OCI-M1 (cell line): ENCODE measurements at regions not wholly inside any gene's neighbourhood (a gene's known extent, or its start where the extent isn't known, plus 50 kb on each side); places are given as distances from the start of the nearest gene placed in this dataset.
A peak's percentile ranks its signal among the peaks of the same experiment; 100 is the strongest.

Source experiments
- DNase-seq: peaks from one replicate; lab custom pipeline; 2025; lab: John Stamatoyannopoulos, UW

DNA sequence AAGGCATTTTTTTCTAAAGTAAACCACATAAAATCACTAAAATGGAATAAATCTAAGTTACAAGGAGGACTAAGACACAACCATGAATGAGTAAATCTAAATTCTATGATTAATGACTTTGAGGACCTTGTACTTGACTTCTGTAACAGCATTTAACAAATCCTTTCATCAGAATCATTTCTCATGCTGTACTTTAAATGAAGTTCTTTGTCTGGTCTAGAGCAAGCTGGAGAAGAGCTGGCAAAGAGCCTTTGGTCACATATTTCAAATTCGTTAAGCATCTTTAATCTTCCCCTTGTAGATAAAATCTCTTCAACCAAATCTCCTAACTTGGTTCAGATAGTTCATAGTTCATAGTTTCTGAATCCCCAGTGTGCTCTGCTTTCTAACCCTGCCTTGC, 405.4 kb downstream of the PTPRC start:
- DNase-seq: peak; percentile 47

DNA sequence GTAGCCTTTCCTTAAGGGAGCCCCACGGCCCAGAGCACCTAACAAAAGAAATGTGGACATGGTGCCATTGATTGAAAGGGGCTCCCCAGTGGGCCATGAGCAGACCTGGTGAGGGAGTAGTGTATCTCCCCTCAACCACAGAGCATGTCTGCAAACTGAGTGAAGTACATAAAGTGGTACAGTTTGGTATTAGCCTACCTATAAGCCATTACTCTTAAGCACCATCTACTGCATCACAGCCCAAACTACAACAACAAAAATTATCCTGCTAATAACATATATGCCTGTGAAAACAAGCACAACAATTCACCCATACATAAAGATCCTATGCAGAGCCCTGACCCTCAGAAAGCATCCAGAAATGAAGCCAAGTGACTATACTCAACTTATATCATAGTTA, 407.8 kb downstream of the PTPRC start:
- DNase-seq: peak; percentile 48

- DNase-seq: peak; percentile 71
Observed at GRCh38 chr1:199054694-199055093, 415.9 kb downstream of the PTPRC start.

GRCh38 chr1:199057322-199057721, 418.5 kb downstream of the PTPRC start:
- no peak for DNase-seq

DNA sequence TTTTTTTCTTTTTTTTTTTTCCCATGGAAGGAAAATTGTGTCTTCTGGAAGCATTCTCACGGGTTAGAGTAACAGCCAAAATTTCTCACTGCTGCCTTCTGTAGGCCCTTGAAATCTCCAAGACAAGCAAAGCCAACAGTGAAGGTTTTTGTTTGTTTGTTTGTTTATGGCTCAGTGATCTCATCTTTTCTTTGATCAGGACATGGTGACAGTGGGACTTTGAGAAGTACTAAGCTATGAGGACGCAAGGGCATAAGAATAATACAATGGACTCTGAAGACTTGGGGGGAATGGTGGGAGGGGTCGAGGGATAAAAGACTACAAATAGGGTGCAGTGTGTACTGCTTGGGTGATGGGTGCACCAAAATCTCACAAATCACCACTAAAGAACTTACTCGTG, 419.4 kb downstream of the PTPRC start:
- no peak for DNase-seq

DNA sequence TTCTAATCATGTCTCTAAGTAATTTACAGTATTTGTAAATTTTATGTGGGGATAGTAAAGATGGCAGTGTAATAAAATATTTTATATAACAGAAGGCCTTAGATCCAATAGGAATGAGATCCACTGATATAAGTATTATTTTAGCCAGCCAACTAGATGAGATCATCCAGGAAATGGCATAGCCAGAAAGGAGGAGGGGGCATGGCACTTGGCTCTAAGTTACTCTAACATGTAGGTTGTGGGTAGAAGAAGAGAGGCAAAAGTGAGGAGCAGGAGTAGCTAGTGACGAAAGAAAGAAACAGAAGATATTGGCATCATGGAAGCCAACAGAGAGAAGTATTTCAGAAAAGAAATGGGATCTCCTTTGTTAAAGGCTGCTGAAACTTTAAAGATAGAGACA, 426.1 kb downstream of the PTPRC start:
- DNase-seq: peak; percentile 52

- peak; percentile 29 for DNase-seq
Observed at GRCh38 chr1:199067483-199067882, 428.6 kb downstream of the PTPRC start.

GRCh38 chr1:199071080-199071479, 432.2 kb downstream of the PTPRC start:
- no peak for DNase-seq

GRCh38 chr1:199073166-199073565, 434.3 kb downstream of the PTPRC start:
- peak; percentile 77 for DNase-seq

GRCh38 chr1:199075792-199076191, 437.0 kb downstream of the PTPRC start:
- no peak for DNase-seq

- DNase-seq: no peak
Observed at GRCh38 chr1:199079994-199080393, 441.2 kb downstream of the PTPRC start.

DNA sequence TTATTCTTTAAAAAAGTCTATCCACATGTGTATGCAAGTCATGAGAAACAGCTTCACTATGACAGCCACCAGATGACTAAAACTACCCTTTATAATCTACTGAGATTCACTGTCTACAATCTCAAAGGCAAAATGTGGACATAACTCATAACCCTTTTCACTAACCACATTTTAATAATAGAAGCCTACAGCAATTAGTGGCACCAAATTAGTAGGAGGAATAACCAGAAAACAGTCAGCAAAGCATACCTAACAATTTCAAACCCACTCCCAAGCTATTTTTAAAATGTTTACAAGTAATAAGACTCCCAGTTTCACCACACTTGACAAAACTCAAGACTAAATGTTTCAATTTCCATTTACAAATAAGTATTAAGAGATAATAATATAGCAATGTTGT, 442.9 kb downstream of the PTPRC start:
- DNase-seq: no peak

DNA sequence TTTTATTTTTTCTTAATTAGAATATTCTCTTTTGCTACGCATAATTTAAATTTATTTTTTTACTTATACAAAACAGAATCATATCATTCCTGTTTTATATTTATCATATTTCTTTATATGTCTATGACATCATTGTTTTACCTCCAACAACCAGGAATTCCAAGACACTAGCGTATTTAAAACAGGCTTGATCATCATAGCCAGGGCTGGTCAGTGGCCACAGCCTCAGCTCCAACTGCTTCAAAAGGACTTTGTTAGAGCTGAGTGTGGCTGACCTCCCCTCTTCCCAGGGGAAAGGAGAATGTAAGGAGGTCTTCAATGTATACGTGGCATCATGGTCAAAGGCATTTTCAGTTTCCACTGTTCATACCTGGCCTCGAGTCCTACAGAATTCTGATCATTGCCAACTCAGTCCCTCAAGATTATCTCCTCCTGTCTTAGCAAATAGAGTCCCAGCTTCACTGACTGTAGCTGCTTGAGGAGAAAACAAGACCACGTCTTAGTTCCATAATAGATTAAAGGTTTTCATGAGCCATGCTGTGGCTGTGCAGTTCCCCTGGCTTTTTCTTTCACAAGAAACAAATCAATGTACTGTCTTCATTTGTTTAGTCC, 444.0 kb downstream of the PTPRC start:
- no peak for DNase-seq

DNA sequence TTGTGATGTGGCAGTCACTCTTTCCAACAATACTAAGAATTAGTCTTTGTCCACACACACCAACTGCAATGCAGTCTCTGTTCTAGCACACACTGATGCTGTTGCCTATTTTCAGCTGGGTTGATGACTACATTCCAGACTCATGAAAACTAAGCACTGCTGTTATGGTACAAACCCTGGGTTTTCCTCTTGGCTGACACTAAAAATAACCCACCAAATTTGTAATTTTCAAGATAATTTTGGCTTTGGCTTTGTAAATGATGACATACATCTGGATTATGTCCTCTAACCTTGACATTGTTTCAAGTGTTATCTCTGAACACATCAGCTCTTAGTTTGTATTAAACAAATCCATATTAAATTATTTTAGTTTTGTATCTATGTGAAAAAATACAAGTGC, 444.8 kb downstream of the PTPRC start:
- DNase-seq: no peak

DNA sequence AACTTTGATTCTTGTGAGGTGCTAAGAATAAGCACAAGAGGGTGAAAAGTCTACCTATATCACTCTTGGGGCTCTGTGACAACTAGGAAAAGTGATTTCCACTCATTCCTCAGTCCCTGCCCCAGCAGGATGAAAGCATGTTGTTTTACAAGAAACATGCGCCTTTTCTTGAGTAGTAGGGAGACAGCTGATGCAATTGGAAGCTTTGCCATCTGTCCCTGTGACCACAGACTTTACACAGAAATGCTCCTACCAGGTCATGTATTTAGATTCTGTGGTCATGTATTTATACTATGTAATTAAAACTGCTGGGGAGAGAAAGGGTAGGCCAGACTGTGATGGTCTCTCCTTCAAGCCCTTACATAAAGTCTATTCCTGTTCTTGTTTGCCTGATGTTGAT, 445.5 kb downstream of the PTPRC start:
- DNase-seq: peak; percentile 66

DNA sequence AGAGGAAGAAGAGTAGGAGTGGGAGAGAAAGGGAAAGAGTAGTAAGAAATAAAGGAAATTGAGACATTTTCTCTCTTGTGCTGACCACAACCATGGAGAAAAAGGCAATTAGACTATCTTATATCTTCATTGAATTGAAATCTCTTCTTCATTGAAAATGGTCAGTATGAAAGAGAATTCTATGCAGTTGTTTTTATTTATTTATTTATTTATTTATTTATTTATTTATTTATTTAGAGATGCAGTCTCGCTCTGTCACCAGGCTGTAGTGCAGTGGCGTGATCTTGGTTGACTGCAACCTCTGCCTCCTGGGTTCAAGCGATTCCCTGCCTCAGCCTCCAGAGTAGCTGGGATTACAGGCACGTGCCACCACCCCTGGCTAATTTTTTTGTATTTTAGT, 447.1 kb downstream of the PTPRC start:
- DNase-seq: no peak

DNA sequence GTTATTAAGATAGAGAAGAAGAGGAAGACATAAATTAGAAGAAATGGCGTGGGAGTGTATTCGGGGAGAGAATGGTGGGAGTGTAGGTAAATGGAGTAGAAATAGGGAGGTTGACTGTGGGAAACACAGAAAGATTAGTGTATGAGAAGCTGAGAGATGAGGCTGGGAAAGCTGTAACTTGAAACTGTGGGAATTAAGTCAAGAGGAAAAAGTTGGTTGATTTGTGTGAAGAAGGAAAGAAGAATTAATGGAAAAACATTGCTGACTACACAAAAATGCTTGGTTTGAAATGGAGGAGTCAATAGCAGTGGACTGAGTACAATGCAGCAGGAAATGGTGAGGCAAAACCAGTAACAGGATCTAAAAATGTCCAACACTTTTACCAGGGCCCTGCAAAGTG, 448.3 kb downstream of the PTPRC start:
- no peak for DNase-seq

DNA sequence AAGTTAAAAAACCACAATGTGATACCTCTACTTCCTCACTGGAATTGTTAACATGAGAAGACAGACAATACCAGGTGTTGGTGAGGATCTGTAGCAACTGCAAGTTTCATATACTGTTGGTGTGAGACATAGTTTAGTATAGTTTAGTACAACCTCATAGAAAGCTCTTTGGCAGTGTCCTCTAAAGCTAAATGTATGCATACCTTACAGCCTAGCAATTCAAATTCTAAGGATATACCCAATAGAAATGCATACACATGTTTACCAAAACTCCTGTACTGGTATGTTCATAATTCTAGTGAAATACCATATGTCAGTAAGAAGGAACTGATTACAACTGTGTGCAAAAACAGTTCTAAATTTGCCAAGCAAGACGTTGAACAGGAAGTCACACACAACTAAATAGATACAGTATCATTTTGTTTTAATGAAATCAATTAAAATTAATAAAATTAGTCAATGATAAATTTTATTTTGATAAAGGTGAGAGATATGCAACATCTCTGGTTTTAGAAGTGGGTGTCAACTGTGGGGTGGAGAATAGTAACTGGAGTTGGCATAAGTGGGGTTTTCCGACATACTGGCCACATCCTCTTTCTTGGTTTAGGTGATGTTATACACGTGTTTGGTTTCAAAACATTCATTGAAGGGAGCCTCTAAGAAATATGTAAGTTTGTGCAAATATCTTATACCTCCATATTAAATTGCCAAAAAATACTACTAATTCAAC, 450.7 kb downstream of the PTPRC start:
- no peak for DNase-seq

DNA sequence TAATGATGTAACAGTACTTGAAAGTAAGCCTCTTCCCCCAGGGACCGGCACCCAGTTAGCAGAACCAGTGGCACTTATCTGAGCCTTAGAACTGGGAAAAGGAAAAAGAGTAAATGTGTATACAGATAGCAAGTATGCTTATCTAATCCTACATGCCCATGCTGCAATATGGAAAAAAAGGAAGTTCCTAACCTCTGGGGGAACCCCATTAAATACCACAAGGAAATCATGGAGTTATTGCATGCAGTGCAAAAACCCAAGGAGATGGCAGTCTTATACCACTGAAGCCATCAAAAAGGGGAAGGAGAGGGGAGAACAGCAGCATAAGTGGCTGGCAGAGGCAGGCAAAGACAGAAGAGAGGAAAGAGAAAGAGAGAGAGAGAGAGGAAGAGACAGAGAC, 456.8 kb downstream of the PTPRC start:
- DNase-seq: peak; percentile 86

DNA sequence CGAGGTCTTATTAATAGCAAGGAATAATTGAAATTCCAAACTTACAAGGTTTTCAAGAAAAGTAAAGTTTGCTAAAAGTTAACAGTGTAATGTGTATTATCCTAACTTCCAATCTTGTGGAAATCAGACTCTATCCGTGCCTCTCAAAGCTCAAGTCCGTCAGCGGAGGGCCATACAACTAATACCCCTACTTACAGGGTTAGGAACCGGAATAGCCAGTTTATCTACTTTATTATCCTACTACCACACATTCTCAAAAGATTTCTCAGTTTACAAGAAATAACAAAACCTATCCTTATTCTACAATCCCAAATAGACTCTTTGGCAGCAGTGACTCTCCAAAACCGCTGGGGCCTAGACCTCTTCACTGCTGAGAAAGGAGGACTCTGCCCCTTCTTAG, 457.8 kb downstream of the PTPRC start:
- no peak for DNase-seq

DNA sequence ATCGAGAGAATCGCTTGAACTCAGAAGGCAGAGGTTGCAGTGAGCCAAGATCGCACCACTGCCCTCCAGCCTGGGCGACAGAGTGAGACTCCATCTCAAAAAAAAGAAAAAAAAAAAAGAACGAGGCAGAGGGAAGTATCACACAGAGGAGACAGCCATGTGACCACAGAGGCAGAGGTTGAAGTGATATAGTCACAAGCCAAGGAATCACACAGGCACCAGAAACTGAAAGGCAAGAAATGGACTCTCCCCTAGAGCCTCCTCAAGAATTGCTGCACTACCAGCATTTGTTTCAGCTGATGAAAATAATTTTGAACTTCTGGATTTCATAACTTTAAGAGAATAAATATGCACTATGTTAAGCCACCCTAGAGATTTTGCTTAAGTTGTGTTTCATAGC, 459.6 kb downstream of the PTPRC start:
- peak; percentile 24 for DNase-seq

- DNase-seq: no peak
Observed at GRCh38 chr1:199101139-199101538, 462.3 kb downstream of the PTPRC start.

DNA sequence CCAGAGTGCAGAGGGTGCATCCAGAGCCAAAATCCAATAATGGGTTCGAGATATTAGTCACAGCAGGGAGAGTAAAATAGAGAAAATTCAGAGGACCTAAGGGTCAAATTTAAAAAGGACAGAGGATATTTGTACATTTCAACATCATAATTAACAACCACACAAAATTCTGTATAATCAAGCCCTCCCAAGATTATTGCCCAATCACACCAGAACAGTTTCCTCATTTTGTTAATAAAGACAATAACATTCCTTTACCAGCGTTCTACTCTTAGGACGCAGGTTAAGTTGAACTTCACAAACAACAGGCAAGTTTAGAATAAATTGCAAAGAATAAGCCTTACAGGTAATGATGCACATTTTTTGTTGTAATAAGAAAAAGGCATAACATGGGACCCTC, 462.8 kb downstream of the PTPRC start:
- no peak for DNase-seq

- DNase-seq: no peak
Observed at GRCh38 chr1:199102239-199102638, 463.4 kb downstream of the PTPRC start.
